ENCODE measurements at regions not wholly inside any gene's neighbourhood (a gene's known extent, or its start where the extent isn't known, plus 50 kb on each side); places are given as distances from the start of the nearest gene placed in this dataset.

DNA sequence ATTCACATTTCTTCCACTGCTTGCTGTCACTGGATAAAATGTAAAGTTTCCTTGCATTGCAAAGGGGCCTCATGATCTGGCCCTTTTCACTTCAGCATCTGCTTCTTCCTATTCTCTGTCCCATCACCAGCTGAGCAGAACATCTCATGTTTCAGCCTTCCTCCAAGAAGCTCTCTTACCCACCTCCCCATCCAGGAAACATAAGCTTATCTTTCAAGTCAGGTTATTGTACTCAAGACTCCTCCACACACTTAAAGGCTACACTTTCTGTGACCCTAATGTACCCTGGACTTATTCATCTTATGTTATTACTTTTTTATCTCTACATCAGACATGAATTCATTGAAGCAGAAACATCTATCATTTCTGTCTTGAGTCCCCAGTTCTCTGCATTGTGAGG lies 230.5 kb downstream of the PMAIP1 start:
- no peak overlapping the region for H3K27ac ChIP-seq
- TF ChIP-seq, protein P1, sequence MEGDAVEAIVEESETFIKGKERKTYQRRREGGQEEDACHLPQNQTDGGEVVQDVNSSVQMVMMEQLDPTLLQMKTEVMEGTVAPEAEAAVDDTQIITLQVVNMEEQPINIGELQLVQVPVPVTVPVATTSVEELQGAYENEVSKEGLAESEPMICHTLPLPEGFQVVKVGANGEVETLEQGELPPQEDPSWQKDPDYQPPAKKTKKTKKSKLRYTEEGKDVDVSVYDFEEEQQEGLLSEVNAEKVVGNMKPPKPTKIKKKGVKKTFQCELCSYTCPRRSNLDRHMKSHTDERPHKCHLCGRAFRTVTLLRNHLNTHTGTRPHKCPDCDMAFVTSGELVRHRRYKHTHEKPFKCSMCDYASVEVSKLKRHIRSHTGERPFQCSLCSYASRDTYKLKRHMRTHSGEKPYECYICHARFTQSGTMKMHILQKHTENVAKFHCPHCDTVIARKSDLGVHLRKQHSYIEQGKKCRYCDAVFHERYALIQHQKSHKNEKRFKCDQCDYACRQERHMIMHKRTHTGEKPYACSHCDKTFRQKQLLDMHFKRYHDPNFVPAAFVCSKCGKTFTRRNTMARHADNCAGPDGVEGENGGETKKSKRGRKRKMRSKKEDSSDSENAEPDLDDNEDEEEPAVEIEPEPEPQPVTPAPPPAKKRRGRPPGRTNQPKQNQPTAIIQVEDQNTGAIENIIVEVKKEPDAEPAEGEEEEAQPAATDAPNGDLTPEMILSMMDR (conservative IDR thresholded peaks at IDR 0.05) = no peak
- TF ChIP-seq ZFX (IDR thresholded peaks at IDR 0.05) = no peak

DNA sequence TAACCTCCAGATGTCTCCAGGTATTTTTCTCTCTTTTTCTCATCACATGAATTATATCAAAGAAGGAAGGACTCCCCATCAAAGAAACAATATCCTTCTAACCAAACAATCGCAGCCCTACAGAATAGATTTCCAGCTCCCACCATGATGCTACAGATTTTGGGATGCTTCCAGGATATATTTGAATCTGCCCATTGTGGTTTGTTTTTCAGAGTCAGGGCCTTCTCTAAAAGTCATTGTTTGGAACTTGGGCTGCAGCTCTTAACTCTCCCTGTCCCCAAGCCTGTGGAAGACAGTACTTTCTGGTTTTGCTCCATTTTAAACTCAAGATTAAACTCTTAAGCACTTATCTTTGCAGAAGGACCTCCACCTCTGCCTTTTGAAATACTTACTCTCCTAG lies 223.2 kb downstream of the PMAIP1 start:
- TF ChIP-seq ZFX (IDR thresholded peaks at IDR 0.05) = no peak
- TF ChIP-seq, protein P1 (conservative IDR thresholded peaks at IDR 0.05) = no peak
- no peak overlapping the region for H3K27ac ChIP-seq

DNA sequence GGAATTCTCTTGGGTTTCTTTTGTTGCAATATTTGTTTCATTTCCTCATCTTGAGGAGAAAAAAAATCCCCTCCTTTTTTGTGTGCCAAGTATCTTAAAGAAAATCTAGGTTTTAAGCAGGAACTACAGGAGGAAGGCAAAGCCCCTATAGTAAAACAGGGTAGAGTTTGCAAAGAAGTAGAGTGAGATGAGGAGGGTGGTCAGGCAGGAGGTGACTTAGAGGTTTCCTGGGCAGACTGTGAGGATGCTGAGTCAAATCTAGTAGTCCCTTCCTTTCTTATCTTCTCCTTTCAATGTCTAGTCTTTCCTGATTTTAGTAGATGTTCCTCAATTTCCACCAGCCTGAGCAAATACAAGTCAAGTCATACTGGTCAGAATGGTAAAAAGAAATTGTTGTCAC lies 222.5 kb downstream of the PMAIP1 start:
- no peak overlapping the region for H3K27ac ChIP-seq
- TF ChIP-seq ZFX (IDR thresholded peaks at IDR 0.05) = no peak
- TF ChIP-seq, protein P1 (conservative IDR thresholded peaks at IDR 0.05) = no peak

DNA sequence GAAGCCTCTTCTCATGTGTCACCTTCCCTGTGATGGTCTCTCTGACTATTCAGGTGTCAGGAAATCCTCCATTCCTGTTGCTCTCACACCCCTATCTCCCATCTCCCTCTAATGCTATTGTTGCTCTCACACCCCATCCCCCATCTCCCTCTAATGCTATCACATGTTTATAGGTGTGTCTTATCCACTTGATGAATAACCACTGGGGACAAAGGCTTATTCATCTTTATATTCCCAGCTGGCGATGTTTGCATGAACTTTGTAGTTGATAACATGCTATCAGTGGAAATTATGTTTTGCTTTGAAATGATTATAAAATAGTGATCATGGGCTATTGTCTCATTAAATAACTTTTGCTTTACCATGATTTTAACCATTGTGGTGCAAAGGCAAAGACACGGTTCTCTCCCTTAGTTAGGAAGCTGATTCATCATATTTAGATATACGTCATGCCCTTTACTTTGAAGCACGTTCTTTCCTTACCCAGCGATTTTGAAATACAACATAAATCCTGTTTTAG lies 220.5 kb downstream of the PMAIP1 start:
- TF ChIP-seq ZFX (IDR thresholded peaks at IDR 0.05) = no peak
- TF ChIP-seq, protein P1 (conservative IDR thresholded peaks at IDR 0.05) = no peak
- no peak overlapping the region for H3K27ac ChIP-seq

DNA sequence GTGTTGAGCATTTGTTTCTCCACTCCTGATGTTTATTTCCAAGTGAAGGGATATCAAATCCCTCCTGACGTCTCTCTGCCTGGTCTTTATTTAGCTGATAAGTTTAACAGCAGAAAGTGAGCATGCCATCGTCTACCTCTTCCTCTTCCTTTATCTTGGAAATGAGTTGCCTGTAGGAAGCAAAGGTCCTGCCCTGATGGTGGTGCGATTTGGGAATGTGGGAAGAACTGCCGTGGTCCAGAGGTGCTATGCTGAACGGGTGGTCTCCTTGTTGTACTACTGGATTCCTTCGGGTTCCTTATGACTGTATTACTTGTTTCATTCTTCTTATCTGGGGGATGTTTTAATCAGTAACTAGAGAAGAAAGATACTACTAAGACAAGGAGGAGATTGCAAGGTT lies 217.5 kb downstream of the PMAIP1 start:
- no peak overlapping the region for H3K27ac ChIP-seq
- TF ChIP-seq, protein P1 (conservative IDR thresholded peaks at IDR 0.05) = no peak
- TF ChIP-seq ZFX (IDR thresholded peaks at IDR 0.05) = no peak

DNA sequence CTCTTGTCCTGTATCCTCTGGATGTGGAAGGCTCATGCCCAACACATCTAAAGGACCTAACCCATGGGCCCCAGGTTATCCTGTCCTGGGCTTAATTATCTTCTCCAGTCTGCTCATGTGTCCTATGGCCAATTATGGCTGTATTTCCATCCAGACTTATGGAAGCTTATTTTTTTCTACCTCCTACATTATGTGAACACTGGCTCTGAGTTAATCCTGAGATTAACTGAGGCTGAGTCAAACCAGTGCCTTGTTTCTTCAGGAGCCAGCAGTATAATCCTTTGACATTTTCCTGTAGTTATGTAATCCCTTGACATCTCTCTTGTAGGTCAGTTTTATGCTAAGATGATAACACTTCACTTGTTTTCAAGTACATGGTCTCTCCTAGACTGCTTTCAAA lies 213.6 kb downstream of the PMAIP1 start:
- TF ChIP-seq, protein P1 (conservative IDR thresholded peaks at IDR 0.05) = no peak
- TF ChIP-seq ZFX (IDR thresholded peaks at IDR 0.05) = no peak
- no peak overlapping the region for H3K27ac ChIP-seq

DNA sequence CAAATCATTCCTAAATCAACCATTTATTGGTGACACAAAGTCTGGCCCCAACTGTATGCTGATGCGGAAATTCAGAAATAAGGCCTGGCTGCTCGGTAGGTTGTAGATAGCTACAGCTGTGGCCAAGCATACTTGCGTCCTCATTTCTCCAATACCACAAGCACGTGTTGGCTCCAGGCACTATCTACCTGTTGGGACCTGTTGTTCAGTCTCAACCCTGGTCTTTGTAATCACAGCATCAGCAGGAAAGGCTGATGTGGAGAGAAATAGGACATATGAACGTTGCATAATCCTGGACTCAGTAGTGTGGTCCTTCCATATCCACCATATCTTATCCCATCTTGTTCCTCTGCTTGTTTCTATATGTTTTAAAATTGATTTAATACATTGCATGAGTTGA lies 212.6 kb downstream of the PMAIP1 start:
- no peak for TF ChIP-seq ZFX (IDR thresholded peaks at IDR 0.05)
- TF ChIP-seq, protein P1 (conservative IDR thresholded peaks at IDR 0.05) = no peak
- no peak overlapping the region for H3K27ac ChIP-seq

Measured in C4-2B (cell line).